GM19239 (cell line): ENCODE measurements at regions not wholly inside any gene's neighbourhood (a gene's known extent, or its start where the extent isn't known, plus 50 kb on each side); places are given as distances from the start of the nearest gene placed in this dataset.
A peak's percentile ranks its signal among the peaks of the same experiment; 100 is the strongest.

ENCODE experiments used
- DNase-seq: peaks from one replicate; pipeline ENCODE4 v3.0.0; 2011; ENCODE audit warnings: low spot score; ENCODE audit not compliant: insufficient read length
- FAIRE-seq: peaks from 2 replicates; lab custom pipeline; 2011; peaks lifted over from hg19 to GRCh38; lab: Jason Lieb, UNC

DNA sequence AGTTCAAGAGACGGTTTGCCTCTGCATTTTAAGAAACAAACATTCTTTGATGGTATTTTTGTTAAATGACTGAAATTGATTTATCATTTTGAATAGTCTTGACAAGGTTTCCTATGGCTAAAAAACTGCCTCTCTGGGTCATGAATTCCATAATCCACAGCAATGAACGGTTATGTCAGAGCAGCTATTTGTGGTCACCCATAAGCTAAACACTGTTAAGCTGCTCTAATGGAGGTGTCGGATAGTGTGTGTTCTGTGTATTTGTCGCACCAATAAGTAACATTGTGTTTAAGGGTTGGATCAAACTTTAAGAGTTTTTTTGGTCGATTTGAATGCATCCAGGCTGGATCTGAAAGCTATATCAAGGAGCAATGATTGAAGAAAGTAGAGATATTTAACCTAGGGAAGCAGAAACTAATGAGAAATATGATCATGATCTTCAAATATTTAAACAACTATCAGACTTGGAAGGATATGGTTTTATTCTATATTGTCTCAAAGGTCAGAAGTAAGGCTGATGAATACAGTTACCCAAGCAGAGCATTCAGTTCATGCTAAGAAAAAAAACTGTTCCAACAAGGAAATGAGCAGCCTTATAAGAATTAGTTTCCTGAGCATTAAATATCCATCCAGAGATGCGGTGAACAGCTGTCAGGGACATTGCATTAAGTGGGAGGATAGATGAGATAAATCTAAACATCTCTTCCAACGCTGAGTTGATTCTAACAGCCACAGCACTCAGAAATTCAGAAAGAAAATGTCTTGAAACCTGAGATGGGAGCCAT lies 232.3 kb upstream of the RPS6KA3 start:
- no peak for DNase-seq
- no peak for FAIRE-seq

DNA sequence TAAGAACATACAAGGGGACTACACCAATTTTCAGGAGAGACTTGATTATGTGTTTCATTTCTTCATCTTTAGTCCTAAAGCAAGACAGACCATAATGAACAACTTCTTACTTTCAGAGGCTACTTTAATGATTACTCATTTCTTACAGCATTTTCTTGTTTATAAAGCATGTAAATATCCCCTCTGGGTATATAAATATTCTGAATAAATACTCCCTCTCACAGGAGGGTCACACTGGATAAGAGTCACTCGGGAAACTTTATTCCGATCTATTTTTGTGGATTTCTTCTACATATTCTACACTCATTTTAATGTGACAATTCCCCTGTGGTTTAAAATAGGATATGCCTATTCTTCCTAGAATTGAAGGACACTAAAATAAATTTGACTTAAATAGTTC lies 228.9 kb upstream of the RPS6KA3 start:
- no peak for FAIRE-seq

DNA sequence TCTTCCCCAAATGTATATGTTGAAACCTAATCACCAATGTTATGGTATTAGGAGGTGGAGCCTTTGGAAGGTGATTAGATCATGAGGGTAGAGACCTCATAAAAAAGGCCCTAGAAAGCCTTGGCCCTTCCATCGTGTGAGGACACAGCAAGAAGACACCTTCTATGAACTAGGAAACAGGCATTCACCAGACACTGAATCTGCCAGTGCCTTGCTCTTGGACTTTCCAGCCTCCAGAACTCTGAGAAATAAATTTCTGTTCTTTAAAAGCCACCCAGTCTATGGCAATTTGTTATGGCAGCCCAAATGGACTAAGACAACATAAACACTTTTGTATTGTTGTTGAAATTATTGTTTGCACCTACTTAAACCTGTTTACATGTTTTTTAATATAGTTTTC lies 221.8 kb upstream of the RPS6KA3 start:
- no peak for FAIRE-seq
- no peak for DNase-seq

More for the DNA sequence above, 228.9 kb upstream of the RPS6KA3 start:
- no peak for DNase-seq

DNA sequence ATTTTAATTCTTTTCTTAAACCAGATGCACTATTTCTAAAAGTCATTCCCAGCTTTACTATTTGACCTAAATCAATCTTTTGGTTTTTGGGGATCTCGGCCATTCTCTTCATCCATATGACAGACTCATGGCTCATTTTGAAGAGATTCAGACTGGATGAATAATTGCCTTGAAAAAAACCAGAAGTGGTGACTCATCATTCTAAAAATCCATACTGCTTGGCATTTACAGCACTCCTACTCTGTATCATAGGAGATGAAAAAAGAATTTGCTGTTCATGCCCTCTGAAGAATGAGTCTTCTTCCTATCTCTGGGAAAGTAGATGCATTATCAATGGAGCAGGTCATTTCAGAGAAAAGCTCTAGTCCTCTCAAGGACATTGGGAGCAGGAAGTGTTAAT lies 220.5 kb upstream of the RPS6KA3 start:
- no peak for DNase-seq

DNA sequence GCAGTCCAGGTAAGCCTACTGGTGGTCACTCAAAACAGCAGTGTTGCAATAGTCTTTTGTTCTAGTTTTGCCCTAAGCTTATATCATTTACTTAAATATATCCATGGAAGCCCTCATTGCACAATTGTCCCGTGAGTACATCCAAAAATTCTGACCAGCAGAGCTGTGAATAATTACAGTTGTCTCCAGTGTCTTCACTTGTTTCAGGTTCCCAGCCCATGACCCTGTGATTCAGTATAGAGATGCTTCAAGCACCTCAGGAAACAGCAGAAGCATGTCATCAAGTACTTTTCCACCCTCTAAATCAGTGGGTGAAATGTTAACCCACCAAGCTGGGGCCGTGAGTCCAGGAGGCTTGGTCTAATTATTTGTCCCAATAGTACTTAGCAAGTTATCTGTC lies 214.9 kb upstream of the RPS6KA3 start:
- FAIRE-seq: no peak
- no peak for DNase-seq

More for the DNA sequence above, 220.5 kb upstream of the RPS6KA3 start:
- no peak for FAIRE-seq

DNA sequence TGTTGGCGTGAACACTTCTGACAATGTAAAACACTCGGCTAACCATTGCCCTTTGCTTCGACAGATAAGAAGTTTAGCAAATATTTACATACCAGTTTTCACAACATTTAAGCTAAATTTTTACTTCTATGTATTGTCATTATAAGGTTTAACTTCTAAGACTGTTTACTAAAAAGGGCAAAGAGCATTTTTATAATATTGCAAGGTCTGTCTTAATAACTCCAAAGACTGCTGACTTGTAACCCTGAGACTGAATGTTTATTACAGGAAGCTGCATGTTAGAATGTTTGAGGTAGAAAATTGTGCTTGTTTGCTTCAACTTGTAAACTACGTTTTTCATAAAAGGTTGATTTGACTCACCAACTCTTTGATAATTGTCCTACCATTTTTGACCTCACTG lies 213.2 kb upstream of the RPS6KA3 start:
- DNase-seq (no peak), FAIRE-seq (no peak)

DNA sequence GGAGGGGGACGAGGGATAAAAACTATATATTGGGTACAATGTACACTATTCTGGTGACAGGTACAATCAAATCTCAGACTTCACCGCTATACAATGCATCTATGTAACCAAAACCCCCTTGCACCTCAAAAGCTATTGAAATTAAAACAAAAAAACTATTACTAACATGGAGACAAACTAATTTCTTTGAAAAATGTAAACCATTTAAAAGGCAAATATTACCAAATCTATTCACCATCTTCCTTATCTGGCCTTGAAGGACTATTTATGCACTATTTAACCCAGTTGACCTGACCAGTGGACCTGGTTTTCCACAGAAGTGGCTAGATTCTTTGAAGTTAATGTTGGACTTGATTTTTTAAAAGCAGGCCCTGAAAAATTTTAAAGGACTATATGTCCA lies 212.3 kb upstream of the RPS6KA3 start:
- no peak for FAIRE-seq
- no peak for DNase-seq

DNA sequence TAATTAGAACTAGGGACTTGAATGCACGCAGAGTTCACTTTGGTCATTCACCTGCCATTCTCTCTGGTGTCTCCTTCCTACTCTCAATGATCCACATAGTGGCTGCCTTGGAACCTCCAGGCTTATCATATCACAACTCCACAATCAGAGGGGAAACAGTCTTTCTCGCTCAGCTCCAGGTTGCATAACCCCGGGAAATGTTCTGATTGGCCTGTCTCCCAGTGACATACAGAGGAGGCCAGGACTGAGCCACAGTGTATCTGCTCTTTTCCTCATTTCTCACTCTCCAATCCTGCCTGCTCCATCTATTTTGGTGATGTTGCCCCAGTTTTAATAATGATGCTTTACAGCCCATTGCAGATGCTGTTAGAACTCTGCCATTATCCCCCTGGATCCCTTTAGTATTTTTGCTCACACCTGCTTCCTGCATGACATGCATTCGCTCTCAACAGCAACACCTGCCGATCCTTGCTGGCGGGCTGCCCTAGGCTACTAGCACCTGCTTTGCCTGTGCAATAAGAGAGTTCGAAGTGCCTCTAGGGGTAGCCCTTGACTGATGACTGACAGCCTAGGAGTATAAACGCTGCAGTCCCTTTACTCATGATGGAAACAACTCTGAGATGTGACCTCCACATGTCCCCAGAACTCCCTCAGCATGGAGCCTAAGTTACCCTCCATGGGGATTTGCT lies 211.3 kb upstream of the RPS6KA3 start:
- FAIRE-seq (no peak), DNase-seq (no peak)

DNA sequence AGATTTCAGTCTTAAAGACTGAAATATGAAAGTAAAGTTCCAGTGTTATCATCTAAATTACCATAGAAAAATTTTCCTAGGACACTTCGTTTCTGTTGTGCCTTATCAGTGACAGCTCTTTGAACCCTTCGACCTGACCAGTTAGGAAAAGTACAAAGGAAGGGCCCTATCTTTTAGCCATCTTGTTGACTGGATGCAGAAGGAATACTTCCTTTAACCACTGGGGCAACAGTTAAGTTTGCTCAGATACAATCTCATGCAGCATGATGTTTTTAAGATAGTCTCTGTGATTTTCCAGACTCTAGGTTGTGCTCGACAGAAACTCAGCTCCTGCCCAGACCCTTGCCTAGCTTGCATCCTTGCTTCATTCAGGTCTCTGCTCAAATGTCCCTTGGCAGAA lies 210.5 kb upstream of the RPS6KA3 start:
- FAIRE-seq (no peak), DNase-seq (no peak)

DNA sequence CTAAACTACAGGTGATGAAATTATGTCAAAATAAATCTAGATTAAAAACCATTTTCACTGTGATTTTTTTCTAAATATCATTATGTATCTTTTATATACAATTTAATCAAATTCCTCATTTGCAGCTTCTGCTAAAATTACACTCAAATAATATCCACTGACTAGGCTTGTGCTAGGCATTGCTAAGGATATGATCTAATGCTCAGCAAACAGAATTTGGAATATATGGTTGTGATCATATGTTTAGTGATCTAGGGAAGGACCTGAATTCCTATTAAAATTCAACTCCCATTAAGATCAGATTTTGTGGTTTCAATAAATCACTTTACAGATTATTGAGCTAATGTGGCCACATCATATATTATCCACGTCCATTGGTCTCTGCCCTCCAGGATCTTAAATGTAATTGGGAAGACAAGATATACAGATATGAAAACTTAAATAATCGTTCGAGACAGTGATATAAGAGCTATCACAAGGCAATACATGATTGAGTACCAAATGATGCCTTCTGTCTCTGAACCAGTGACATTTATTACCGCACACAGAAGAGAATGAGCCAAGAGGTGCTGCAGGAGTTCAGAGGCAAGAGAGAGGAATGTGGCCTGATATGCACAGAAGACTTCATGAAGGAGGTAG lies 206.0 kb upstream of the RPS6KA3 start:
- no peak for FAIRE-seq
- no peak for DNase-seq

DNA sequence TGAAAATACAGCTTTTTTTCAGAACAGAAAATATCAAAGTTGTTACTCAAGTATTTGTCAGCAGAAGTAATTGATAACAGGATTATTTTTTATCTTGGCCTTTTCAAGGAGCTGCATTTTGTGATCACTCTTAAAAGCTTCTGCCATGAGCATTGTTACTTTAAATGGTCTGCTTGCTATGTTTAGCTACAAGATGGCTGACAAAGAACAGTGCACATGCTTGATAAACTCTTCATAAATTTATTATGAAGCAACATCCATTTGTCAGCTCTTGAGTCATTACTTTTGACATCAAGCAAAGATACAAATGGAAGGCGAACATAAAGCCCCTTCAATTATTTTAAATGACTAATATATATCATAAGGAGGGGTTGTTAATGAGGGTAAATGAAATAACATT lies 205.4 kb upstream of the RPS6KA3 start:
- FAIRE-seq: no peak
- no peak for DNase-seq

DNA sequence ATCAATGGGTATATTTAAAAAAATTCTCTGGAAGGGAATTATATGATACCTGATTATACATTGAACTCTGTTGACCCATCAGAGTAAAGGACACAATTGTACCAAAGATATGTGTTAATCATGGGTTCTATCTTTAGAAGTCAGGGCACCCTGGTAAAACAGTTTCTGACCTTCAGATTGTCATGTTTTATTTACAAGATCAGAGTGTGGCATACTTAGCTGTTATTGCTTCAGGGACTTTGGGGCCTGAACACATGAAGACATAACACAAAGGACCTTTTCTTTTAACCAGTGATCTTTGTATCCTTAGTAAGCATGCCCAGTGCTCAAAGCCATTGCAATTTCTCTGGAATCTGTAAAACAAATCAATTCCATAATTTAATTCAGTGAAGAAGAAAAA lies 204.8 kb upstream of the RPS6KA3 start:
- no peak for FAIRE-seq
- no peak for DNase-seq

DNA sequence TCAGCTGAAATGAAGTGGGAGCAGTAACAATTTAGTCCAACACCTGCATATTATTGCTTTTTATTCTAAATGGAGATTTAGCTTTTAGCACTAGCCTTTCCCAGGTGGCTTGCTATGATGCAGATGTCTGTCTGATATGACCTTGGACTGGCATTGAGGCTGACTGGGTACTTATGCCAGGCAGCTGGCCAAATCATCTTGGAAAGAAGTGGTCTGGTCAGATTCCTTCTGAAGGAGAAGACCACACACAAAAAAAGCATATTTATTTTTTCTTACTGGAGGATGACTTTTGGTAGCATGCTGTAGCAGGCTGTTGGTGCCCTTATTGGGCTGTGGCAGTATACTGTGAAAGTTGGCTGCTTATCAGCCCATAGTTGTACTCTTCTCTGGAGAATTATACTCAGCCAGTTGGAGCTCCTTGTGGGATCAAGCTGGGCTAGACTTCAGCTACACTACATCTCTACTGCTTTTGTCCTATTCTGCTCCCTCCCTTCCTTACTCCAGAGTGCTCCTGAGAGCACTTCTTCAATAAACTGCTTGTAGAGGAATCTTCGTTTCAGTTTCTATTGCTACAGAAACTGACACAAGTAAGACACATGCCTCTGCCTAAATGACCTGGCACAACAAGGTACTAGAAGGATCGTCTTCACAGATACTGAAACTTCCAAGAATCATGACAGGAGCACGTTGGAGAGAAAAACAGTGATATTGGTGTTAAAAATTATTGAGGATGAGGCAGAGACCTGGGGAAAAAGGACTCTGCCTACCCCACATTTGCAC lies 196.8 kb upstream of the RPS6KA3 start:
- FAIRE-seq (peak; percentile 86), DNase-seq (no peak)

DNA sequence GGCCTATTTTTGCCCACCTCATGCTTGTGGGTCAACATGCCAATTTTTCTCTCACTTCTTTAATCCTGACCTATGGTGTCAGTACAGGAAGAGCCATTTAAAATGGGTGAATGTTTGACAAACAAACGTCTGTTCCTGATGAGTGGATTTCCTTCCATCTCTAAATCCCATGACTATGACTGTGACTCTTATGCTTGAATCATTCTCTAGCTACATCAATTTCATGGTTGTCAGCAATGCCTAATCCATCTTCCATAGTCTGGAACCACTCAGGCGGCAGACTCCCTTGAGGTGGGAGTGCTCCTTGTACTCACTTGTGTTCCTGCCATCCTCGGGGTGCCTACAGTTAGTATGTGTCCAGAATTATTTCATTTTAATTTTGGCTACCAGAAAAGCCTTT lies 194.9 kb upstream of the RPS6KA3 start:
- FAIRE-seq: no peak
- no peak for DNase-seq

DNA sequence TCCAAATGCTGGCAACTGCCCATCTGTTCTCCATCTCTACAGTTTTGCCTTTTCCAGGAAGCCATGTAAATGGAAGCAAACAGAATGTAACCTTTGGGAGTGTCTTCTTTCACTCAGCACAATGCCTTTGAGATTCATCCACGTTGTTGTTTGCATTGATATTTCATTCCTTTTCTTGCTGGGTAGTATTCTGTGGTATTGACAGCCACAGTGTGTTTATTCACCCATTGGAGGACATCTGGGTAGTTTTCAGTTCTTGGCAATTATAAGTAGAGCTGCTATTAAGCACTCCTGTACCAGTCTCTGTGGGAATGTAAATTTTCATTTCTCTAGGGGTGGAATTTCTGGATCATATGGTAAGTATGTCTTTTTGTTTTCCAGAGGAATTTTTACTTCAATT lies 194.3 kb upstream of the RPS6KA3 start:
- DNase-seq: no peak
- FAIRE-seq: no peak

DNA sequence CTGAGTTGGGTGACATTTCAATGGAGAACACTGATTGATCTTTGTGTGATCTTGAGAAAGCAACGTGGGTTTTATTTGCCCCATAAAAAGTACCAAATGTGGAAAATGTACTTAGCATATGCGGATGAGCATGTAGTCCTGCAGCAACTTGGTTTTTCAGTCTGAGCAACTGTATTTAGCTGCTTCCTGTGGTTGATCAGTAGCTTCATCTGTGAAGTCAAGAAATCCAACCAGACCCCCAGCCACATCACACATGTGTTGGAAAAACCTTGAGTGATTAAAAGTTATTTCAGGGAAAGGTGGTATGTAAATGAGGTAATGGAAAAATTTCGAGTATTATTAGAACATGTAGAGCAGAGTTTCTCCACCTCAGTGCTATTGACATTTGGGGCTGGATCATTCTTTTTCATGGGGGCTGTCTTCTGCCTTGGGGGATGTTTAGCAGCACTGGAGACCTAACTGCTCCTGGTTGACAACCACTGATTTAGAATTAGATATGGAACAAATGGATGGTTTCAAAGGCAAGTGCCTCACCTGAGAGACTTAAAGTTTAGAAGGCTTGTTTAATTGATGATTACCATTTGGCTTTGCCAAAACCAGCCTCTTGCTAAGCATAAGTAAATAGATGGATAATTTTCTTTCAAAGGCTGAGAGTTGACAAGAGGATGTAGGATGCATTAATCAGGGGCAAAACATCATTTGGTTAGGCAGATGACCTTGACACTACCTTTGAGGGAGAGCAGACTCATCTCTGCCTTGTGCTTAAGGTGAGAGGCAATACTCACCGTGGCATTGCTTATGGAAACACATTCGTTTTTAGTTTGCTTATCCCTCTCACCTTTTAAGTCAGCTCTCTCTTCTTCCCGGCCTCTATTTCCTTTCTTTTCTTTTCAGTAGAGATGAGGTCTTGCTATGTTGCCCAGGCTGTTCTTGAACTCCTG lies 193.0 kb upstream of the RPS6KA3 start:
- FAIRE-seq (peak; percentile 86), DNase-seq (no peak)

DNA sequence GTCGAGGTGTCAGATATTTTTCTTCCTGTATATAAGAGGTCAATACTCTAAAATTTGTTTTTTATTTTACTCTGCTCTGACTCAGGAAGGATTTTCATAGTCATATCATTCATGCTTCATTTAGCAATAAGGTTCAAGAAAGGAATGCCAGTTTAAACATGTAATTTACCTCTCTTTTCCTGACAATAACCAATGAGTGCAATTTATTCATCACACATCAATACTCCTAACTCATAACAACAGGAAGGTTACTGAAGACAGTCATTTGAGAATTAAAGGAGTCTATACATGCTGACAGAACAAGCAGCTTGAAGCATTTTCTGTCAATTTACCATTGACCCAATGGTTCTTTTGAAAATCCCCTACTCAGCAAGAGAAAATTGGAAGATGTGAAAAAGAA lies 190.3 kb upstream of the RPS6KA3 start:
- DNase-seq (no peak), FAIRE-seq (no peak)

DNA sequence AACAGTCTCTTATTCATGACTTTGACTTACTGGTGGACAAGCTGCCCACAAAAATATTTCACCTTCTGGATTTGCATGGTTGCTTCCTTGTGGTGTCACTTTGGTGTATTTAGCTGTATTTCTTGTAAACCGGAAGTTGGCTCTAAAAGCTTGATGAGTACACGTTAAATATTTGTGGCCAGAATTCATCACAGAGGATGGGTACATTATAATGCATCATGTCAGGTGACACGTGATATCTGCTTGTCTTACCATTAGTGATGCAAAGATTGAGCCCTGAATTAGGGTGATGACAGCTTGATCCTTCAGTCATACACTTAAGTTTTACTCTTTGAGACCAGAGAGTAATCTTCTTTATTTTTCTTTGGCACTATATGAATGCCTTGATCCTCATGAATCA lies 188.3 kb upstream of the RPS6KA3 start:
- peak; percentile 68 for FAIRE-seq
- DNase-seq: no peak

DNA sequence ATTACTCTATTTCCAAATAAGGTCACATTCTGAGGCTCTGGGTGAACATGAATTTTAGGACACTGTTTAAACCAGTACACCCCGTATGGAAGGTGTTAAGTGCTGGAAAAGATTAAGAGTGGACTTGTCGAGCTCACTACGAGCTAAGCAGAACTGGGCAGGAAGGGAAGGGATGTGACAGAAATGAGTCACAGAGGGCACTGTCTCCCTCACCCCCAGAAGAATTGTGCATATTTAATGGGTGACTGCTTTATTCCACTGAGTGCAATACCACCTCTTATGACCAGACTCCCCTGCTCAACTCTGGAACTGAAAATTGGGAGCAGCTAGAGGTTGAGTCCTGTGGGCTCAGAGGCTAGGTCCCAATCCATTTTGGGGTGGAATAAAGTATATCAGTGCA lies 187.4 kb upstream of the RPS6KA3 start:
- DNase-seq (no peak), FAIRE-seq (peak; percentile 77)

DNA sequence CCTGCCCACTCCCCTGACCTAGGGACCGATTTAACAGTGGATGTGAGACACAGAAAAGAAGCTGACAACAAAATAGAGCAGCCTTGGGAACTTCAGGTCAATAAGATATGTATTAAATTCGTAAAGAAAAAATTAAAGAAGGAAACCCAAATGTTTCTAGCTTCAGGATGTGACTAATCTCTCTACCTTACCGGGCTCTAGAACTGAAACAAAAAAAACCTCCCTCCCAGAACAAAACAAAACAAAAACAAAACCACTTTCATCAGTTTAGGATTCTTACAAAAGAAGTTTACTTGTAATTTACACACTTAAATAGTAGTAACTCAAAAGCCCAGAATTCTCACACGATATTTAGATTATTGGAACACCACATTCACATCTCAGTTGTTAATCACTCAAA lies 185.8 kb upstream of the RPS6KA3 start:
- FAIRE-seq: peak; percentile 69
- no peak for DNase-seq
